Mucosa of descending colon (tissue), 3 donors: ENCODE measurements at regions not wholly inside any gene's neighbourhood (a gene's known extent, or its start where the extent isn't known, plus 50 kb on each side); places are given as distances from the start of the nearest gene placed in this dataset.
"Not testable (repeated sequence)": the region's sequence is repeated elsewhere in the genome, so short reads cannot be mapped to it uniquely, and the experiment has no call there.

Experiments
- ATAC-seq: fragments of 200-7000 bp; cut with Tn5 transposase; one replicate; pipeline ENCODE4 v1.9.1; 2020; ENCODE audit warnings: mild to moderate bottlenecking, moderate library complexity
- DNase-seq, 3 donors: peaks; one replicate each; pipeline ENCODE4 v3.0.0-alpha.2; 2020
- H3K36me3 ChIP-seq: fragments of 200-600 bp; one replicate; pipeline ENCODE4 v1.8.0; 2021; ENCODE audit warnings: low read depth, mild to moderate bottlenecking
- H3K4me1 ChIP-seq: fragments of 200-600 bp; one replicate; pipeline ENCODE4 v1.8.0; 2021; ENCODE audit warnings: low read depth, mild to moderate bottlenecking
- H3K4me3 ChIP-seq: fragments of 200-600 bp; one replicate; pipeline ENCODE4 v1.8.0; 2021; ENCODE audit warnings: mild to moderate bottlenecking
- H3K9me3 ChIP-seq: fragments of 200-600 bp; one replicate; pipeline ENCODE4 v1.8.0; 2021; ENCODE audit warnings: mild to moderate bottlenecking
- CTCF ChIP-seq: fragments of 200-600 bp; IDR thresholded peaks from one replicate; pipeline ENCODE4 v1.8.0; 2022; ENCODE audit warnings: antibody characterized with exemption, mild to moderate bottlenecking
- intact Hi-C, 2 donors: fragments of 100-400 bp; cut with DNase I in 1 of 2; cut with micrococcal nuclease in 1 of 2; formaldehyde crosslinking; loops; one replicate each; pipeline versions ENCODE4 v1.11.0 to v1.11.1; 2022; cut with DNase I, micrococcal nuclease
- donor health status: DM: no; HTN: no; CAD: no; lungs with moderate emphysema.
- donor health status: DM: no; HTN: no; CAD: no.
- donor health status: DM: no; HTN: yes; CAD: no.

DNA sequence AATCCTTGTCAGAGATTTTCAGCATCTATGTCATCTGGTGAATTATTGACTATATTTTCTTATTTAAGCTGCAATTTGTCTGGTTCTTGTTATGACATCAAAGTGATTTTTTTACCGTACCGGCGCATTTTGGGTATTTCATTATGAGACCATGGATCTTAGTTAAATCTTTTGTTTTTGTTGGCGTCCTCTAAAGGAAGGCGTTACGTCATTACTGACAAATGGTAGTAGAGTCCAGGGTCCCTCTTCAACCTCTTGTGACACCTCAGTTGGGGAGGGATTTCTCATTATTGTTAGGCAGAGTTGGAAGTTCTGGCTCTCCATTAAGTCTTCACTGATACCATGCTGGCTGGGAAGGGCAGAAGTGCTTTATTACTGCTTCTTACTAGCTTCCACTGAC lies 175.8 kb upstream of the MMADHC start:
- no peak overlapping the region for H3K4me3 ChIP-seq
- intact Hi-C loops, result no loop called here
- H3K4me1 ChIP-seq, result peaks cover 2% of the 10 kb centered on the region
- TF ChIP-seq CTCF, result no peak
- no peaks in the 10 kb centered on the region for H3K36me3 ChIP-seq
- ATAC-seq (no peak), DNase-seq (no peak)
- H3K9me3 ChIP-seq, result no peaks in the 10 kb centered on the region

GRCh38 chr2:149761611-149762010 lies 174.0 kb upstream of the MMADHC start:
- no peak for DNase-seq
- H3K9me3 ChIP-seq, result no peaks in the 10 kb centered on the region
- H3K36me3 ChIP-seq, result no peaks in the 10 kb centered on the region
- intact Hi-C loops, result no loop called here
- peaks cover 2% of the 10 kb centered on the region for H3K4me1 ChIP-seq
- H3K4me3 ChIP-seq, result no peak overlapping the region
- TF ChIP-seq CTCF, result no peak
- no peak for ATAC-seq

DNA sequence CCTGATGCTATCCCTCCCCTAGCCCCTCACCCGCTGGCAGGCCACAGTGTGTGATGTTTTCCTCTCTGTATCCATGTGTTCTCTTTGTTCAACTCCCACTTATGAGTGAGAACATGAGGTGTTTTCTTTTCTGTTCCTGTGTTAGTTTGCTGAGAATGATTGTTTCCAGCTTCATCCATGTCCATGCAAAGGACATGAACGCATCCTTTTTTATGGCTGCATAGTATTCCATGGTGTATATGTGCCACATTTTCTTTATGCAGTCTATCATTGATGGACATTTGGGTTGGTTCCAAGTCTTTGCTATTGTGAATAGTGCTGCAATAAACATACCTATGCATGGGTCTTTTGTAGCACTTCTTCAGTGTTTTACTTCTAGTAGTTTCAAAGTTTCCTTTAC lies 171.8 kb upstream of the MMADHC start:
- H3K36me3 ChIP-seq, ATAC-seq, intact Hi-C loops, H3K9me3 ChIP-seq, H3K4me1 ChIP-seq, H3K4me3 ChIP-seq, DNase-seq: not testable (repeated sequence)

DNA sequence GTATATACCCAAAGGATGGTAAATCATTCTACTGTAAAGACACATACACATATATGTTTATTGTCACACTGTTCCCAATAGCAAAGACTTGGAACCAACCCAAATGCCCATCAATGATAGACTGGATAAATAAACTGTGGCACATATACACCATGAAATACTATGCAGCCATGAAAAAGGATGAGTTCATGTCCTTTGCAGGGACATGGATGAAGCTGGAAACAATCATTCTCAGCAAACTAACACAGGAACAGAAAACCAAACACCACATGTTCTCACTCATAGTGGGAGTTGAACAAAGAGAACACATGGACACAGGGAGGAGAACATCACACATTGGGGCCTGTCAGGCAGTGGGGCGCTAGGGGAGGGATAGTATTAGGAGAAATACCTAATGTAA lies 167.1 kb upstream of the MMADHC start:
- H3K4me3 ChIP-seq, DNase-seq, H3K9me3 ChIP-seq, intact Hi-C loops, H3K36me3 ChIP-seq, ATAC-seq, H3K4me1 ChIP-seq: not testable (repeated sequence)

GRCh38 chr2:149747456-149747855 lies 159.9 kb upstream of the MMADHC start:
- ATAC-seq (no peak), DNase-seq (no peak)
- Histone ChIP-seq H3K4me1 (no peaks in the 10 kb centered on the region), H3K9me3 (no peaks in the 10 kb centered on the region), H3K36me3 (no peaks in the 10 kb centered on the region), H3K4me3 (no peak overlapping the region)
- intact Hi-C loops, result no loop called here
- TF ChIP-seq CTCF, result no peak

- intact Hi-C loops, result no loop called here
- Histone ChIP-seq H3K9me3 (no peaks in the 10 kb centered on the region), H3K4me1 (no peaks in the 10 kb centered on the region), H3K36me3 (no peaks in the 10 kb centered on the region), H3K4me3 (no peak overlapping the region)
- TF ChIP-seq CTCF, result no peak
- no peak for DNase-seq
- no peak for ATAC-seq
Observed at GRCh38 chr2:149745396-149746230, 158.0 kb upstream of the MMADHC start.

DNA sequence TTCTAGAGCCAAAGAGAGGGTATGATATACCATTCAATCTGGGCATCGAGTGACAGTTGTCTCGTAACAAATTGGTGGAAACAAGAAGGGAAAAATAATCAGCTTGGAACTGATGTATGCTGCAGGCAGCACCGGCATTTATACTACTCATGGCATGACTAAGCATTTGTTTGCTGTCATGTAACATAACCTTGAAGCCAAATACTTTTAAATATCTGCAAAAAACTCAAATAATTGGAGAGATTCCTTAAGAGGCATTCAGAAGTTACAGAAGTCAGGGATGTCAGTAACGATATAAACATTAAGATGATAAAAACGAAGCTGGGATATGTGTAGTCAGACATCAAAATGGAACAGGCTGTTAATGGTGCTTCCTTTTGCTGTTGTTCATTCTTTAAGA lies 157.3 kb upstream of the MMADHC start:
- no peak for TF ChIP-seq CTCF

More for the DNA sequence above, 157.3 kb upstream of the MMADHC start:
- intact Hi-C loops, result no loop called here
- no peaks in the 10 kb centered on the region for H3K4me1 ChIP-seq
- H3K4me3 ChIP-seq, result no peak overlapping the region
- no peak for DNase-seq
- no peaks in the 10 kb centered on the region for H3K36me3 ChIP-seq
- H3K9me3 ChIP-seq, result no peaks in the 10 kb centered on the region
- no peak for ATAC-seq
